ENCODE measurements at regions not wholly inside any gene's neighbourhood (a gene's known extent, or its start where the extent isn't known, plus 50 kb on each side); places are given as distances from the start of the nearest gene placed in this dataset.

- TF ChIP-seq CREB1 (IDR thresholded peaks at IDR 0.05) (no peak), CREB1 (CRISPR knock-in tag; IDR thresholded peaks at IDR 0.05) (no peak), FOXA1 (IDR thresholded peaks at IDR 0.05) (no peak), FOXA1 (CRISPR knock-in tag; IDR thresholded peaks at IDR 0.05) (no peak), HBP1 (CRISPR knock-in tag; IDR thresholded peaks at IDR 0.05; ENCODE audit: low read depth) (no peak), CTCF (CRISPR knock-in tag; IDR thresholded peaks at IDR 0.05) (no peak), HNRNPL (IDR thresholded peaks at IDR 0.05; ENCODE audit: low read depth, low read length) (no peak), CC2D1A (CRISPR knock-in tag; IDR thresholded peaks at IDR 0.05) (no peak), MLXIP (CRISPR knock-in tag; IDR thresholded peaks at IDR 0.05; ENCODE audit: borderline replicate concordance) (no peak), ZBTB25 (CRISPR knock-in tag; IDR thresholded peaks at IDR 0.05) (no peak), CREB3 (CRISPR knock-in tag; IDR thresholded peaks at IDR 0.05) (no peak), ZBTB33 (CRISPR knock-in tag; IDR thresholded peaks at IDR 0.05) (no peak), ARID4A (CRISPR knock-in tag; IDR thresholded peaks at IDR 0.05; ENCODE audit: borderline replicate concordance) (no peak)
Observed at GRCh38 chr7:81173766-81174281, 255.0 kb upstream of the SEMA3C start (continued).

All from HepG2 (cell line).